B cell (primary cell): ENCODE measurements at regions not wholly inside any gene's neighbourhood (a gene's known extent, or its start where the extent isn't known, plus 50 kb on each side); places are given as distances from the start of the nearest gene placed in this dataset.

Experiments
- EZH2 ChIP-seq: IDR thresholded peaks from 2 replicates; pipeline ENCODE4 v1.6.1; 2012; ENCODE audit warnings: borderline replicate concordance, low read depth, mild to moderate bottlenecking, moderate library complexity, low read length; ENCODE audit not compliant: insufficient read depth, poor library complexity, severe bottlenecking
- TF ChIP-seq, protein P1 (sequence below): fragments of 200-600 bp; IDR thresholded peaks from one replicate; pipeline ENCODE4 v1.8.0; 2022; ENCODE audit warnings: antibody characterized with exemption, mild to moderate bottlenecking

DNA sequence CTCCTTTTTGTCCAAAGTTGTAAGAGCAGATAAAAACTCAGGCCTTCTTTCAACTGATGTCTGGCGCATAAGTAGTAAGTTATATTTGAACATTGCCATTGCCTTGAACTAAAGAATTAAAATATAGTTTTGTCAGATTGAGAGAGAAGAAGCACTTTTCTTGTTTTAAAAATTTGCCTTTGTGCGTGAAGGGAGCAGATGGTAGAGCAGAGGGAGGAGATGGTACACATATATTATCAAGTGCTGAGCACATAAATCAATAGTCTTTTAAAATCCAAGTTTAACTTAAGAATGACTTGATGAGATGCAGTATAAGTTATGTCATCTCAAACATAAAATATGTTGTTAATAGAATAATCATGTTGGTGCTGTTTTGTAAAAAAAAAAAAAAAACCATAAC lies 504.6 kb upstream of the KLHL1 start:
- TF ChIP-seq, protein P1, sequence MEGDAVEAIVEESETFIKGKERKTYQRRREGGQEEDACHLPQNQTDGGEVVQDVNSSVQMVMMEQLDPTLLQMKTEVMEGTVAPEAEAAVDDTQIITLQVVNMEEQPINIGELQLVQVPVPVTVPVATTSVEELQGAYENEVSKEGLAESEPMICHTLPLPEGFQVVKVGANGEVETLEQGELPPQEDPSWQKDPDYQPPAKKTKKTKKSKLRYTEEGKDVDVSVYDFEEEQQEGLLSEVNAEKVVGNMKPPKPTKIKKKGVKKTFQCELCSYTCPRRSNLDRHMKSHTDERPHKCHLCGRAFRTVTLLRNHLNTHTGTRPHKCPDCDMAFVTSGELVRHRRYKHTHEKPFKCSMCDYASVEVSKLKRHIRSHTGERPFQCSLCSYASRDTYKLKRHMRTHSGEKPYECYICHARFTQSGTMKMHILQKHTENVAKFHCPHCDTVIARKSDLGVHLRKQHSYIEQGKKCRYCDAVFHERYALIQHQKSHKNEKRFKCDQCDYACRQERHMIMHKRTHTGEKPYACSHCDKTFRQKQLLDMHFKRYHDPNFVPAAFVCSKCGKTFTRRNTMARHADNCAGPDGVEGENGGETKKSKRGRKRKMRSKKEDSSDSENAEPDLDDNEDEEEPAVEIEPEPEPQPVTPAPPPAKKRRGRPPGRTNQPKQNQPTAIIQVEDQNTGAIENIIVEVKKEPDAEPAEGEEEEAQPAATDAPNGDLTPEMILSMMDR, result no peak
- TF ChIP-seq EZH2, result no peak
